ENCODE measurements at regions not wholly inside any gene's neighbourhood (a gene's known extent, or its start where the extent isn't known, plus 50 kb on each side); places are given as distances from the start of the nearest gene placed in this dataset.
A peak's percentile ranks its signal among the peaks of the same experiment; 100 is the strongest.
"Not testable (repeated sequence)": the region's sequence is repeated elsewhere in the genome, so short reads cannot be mapped to it uniquely, and the experiment has no call there.

DNA sequence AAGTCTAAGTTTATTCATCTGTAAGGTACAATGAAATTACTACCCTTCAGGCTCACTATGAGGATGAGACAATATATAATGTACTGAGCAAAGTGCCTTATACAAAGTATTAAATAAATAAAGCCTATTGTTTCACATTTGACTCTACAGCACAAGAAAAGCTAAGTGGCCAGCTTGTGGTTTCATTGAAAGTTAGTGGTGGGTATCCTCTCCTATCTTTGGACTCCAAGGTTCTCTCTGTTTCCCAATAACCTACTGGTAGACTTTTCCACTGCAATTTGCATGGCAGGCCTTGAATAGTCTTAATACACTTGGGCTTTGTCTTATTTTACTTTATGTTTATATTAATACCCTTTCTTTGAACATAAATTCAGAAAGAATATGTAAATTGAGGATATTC is 262.7 kb downstream of the DEPDC1B start:
- DNase-seq, result no peak

DNA sequence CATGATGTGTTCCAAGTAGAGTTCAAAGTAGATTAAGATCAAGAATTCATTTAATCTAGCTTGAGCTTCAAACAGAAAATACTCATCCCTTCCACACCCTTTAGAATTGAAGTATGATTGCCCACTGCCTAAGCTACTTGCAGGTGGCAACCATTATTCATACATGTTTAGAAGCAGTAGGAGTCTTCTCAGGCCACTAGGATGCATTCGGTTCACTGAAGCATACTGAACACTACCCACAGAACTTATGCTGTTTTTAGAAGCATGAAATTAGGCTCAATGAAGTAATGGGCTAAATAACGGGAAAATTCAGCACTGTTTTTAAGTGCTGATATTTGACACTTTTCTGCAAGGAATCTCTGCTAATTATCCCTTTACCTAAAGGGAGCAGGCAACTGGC is 263.4 kb downstream of the DEPDC1B start:
- no peak for DNase-seq

DNA sequence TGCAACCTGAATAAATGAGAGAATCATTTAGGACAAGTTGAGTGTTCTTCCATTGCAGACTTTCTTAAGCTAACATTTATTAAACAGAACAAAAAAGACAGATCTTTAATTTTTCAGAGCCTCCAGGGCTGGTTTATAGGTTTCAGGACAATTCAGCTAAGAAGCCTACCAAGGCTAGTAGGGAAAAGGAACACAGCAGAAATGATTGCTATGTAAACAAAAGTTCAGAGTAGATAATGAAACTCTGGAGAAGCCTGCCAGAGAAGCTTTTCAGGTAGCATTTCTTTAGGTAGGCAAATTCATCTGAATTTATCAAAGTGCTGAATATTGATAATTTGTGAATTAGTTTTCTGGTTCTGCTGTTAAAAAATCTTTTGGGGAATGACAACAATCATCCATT is 264.2 kb downstream of the DEPDC1B start:
- DNase-seq, result no peak

DNA sequence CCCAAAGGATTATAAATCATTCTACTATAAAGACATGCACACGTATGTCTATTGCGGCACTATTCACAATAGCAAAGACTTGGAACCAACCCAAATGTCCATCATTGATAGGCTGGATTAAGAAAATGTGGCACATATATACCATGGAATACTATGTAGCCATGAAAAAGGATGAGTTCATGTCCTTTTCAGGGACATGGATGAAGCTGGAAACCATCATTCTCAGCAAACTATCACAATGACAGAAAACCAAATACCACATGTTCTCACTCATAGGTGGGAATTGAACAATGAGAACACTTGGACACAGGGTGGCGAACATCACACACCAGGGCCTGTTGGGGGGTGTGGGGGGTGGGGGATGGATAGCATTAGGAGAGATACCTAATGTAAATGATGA is 273.8 kb downstream of the DEPDC1B start:
- DNase-seq, result not testable (repeated sequence)

DNA sequence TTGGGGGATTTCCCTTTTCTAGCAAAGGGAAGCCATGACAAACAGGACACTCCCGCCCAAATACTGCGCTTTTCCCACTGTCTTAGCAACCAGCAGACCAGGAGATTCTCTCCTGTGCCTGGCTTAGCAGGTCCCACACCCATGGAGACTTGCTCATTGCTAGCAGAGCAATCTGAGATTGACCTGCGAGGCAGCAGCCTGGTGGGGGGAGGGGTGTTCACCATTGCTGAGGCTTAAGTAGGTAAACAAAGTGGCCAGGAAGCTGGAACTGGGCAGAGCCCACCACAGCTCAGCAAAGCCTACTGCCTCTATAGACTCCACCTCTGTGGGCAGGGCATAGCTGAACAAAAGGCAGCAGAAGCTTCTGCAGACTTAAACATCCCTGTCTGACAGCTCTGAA is 279.2 kb downstream of the DEPDC1B start:
- not testable (repeated sequence) for DNase-seq

DNA sequence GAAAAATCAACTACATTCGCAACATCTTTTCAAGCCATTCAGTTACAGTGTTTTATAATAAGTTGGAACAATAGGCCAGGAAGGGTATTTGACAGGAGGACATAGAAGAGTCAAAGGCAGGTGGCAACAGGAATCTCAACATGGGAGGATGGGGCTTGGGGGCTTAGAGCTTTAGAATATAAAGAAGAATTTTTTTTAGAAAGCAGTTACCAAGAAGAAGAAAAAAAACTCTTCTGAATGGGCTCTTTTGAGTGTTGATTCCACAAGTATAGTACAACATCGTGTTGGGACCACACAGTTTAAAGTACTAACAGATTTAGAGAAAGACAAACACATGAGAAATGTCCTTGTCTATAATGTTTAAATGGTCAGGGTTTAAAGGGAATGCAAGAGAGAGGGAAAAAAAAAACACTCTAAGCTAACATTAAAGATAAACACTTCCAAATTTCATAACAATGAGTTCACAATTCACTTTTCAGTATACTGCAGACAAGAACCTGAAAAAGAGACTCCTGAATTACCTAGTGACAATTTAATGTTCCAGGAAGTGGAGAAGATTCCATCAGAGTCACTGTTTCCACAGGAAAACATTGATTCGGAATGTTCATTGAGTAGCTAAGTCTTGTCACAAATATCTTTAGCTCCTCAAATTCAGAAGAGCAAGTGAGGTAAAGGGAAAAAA is 282.3 kb downstream of the DEPDC1B start:
- DNase-seq, result no peak

DNA sequence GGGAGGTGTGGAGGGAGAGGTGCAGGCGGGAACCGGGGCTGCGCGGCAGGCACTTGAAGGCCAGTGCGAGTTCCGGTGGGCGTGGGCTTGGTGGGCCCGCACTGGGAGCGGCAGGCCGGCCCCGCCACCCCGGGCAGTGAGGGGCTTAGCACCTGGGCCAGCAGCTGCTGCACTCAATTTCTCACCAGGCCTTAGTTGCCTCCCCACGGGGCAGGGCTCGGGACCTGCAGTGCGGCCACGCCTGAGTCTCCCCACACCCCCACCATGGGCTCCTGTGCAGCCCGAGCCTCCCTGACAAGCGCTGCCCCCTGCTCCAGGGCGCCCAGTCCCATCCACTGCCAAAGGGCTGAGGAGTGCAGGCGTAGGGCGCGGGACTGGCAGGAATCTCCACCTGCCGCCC is 284.5 kb downstream of the DEPDC1B start:
- no peak for DNase-seq

DNA sequence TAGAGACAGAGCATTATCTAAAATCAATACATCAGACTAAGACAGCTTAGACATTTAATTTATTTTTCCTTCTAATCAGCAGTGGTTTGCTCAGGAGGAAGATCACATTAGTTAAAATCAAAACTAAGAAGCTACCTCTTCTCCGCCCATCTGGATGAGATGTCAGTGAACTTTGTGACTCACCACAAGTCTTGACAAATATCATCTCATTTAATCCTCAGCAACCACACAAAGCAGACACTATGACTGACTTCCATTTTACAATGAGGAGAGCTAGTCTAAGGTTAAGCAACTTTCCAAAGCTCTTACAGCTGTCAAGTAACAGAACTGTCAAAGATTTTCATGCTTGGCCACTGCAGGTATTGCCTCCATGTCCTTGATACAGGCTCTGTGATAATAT is 289.5 kb downstream of the DEPDC1B start:
- DNase-seq, result no peak

DNA sequence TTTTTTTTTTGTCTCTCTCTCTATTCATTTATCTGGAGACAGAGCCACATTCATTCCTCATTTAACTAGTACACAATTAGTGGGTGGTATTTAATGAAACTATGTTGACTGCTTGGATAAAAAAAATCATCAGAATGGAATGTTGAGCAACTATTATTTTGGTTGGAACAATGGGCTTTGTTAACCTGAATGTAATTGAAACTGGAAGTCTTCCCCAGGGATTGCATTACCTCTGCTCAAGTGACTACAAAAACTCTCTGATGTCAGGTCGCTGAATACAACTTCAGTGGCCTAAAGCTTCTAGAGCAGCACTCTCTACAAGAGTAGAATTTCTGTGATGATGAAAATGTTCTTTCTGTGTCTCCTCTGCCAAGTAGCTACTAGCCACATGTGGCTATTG is 295.8 kb downstream of the DEPDC1B start:
- DNase-seq, result no peak

DNA sequence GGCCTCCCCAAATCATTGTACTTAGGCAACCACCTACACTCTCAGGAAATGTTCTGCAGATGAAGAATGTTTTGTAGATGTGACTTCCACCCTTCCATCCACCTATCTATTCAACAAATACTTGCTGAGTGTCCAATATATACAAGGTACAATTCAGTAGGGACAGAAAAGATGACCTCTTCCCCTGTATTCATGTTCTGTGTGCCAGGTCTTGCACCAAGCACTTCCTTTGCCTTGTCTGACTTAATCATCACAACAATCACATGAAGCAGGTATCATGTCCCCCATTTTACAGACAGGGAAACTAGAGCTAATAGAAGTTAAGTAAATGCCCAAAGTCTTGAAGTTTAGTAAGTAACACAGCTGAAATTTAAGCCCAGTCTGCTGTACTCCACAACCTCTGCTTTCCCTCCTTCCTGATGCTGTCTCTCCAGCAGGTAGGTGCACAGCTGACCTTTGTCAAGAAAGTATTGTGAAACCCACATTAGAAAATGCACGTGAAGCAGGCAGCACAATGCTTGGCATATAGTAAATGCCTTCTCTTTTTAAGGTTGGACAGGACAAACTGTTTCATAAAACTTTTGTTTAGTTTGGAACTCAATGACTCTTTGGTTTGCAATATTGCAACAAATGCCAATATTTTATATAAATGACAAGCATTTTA is 296.5 kb downstream of the DEPDC1B start:
- no peak for DNase-seq

DNA sequence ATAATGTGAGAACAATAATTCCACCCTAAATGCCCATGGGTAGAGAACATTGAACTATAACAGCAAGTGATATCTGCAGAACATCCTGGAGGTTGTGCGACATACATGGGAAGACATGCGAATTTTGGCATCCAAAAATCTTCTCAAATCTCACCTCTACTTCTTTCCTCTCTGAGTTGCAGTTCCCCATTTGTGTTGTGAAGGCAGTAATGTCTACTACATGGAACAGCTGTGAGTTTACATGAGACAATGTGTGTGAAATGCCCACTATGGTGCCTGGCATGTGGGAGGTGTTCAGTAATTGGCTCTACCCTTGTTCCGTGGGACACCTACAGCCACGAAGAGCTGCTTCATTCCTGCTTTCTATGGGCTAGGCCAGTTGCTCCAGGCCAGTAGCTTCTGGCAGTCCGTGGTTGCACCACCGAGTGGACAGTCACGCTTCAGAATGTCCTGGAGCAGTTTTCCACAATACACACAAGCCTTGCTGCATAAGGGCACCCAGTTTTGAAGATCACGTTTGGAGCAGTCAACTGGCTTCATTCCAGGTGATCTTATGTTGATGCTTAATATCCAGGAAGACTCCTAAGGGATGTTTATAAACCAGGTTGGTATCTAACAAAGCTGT is 297.7 kb downstream of the DEPDC1B start:
- DNase-seq, result no peak

DNA sequence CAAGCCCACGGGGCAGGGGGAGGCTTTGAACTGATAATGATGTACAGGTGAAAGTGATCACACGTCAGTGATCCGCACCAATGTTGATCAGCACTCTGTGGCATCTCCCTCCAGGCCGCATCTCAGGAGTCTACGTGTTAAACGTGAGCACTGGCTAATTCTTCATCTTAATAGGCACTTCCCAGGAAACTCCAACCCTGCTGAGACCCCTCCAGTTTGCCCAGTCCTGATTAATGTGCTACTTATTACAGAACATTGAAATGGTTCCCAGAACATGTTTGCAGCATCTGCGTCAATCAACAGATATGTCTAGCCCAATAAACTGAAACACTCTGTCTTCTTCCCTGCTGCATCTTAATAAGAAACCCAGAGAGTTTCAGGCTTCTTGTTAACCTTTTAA is 298.4 kb downstream of the DEPDC1B start:
- DNase-seq, result no peak

DNA sequence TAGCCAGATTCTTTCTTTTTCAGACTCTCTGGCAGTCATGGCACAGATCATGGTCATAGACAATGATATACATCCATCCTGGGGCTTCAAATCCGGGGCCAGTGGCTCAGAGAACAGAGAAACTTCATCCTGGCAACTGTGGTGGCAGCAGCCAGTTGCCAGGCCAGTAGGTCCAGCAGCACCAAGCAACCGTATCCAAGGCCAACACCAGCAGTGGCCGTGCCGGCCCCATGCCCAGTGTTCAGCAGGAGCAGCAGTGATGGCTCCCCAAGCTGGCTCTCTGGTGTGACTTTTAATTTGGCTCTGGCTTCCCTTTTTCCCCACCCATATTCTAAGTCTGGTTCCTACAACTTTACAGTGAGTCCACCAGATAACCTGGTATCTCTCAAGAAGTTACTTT is 300.5 kb downstream of the DEPDC1B start:
- DNase-seq, result no peak

DNA sequence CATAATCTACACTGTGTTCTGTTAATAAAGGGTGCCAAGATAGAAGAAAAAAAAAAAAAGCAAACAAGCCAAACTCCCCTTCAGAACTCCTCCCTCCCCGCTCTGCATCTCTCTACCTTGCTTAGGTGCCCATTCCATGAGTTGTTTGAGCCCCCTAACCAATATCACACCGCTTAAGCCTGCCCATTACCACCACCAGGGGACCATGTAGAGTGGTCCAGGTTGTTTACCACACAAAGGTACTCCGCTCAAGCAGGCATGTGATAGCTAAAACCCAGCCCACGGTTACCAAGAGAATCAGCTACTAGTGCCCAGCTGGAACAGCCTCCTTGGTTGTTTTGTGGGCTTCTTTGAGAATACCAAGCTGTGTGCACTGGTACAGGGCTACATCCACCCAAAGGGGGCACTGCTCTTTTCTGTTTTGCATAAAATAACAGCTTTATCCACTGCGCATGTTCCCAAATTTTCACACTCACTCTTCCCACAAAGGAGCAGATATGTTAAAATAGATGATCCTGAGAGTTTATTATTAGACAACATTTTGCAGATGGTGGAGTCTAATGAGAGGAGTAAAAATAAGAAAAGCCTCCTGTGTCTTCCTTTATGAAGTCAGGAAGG is 304.1 kb downstream of the DEPDC1B start:
- DNase-seq, result no peak

DNA sequence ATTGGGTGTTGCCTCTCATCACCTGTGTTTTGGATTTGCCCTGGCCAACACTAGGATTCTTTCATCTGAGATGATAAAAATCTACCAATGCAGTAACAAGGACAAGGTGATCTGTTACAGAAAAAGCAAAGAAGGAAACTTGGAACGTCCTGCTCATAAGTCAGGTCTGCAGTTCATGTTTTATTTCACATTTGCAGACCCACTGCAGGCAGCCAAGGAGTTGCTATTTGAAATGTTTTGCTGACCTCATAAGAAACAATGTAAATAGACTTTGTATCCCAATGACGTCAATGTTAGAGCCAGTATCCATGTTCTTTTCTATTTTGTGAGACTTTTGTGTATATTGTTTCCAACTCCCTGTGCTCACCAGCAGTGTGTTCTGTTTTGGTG is 312.9 kb downstream of the DEPDC1B start:
- no peak for DNase-seq

DNA sequence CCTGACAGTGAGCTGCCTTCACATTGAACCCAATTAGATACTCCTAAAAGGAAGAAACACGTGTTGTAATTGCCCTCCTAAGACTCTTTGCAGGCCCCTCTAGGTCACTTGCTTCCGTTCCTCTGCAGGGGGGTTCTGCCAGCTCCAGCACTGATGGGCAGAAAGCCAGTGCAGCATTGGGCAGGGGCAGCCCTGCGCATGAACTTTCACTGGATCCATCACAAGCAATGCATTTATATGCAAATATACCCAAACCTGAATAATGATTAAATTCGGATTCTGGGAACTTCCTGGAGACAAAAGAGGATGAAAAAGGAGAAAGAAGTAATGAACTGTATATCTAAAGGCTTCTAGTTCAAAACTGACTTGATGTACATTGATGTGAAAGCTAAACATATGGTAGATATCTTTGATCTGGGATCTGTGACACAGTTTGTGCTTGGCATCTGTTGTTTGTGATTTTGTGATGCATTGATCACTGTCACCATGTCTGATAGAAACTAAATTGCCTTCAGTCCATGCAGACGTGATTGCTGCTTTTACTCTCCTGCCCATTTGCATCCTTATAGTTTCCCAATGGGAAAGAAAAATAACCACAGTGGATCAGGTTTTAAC is 313.4 kb downstream of the DEPDC1B start:
- DNase-seq, result no peak

DNA sequence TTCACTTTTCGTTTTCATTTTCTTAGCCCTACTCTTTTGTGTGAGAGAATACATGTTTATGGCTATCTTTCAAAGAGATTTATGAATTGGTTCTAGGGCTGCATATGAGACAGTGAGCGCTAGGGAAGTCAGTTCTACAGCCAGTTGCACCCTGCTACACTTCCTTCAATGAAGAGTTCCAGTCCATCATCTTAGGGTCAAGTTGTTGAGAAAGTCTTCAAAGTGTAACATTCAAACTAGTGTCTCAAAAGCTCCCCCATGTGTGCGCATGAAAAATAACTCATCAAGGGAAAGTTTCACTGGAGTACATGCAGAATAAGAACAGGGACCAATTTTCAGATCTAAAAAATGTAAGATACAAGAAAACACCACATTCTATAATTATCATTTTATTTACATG is 317.2 kb downstream of the DEPDC1B start:
- DNase-seq, result peak; percentile 43

DNA sequence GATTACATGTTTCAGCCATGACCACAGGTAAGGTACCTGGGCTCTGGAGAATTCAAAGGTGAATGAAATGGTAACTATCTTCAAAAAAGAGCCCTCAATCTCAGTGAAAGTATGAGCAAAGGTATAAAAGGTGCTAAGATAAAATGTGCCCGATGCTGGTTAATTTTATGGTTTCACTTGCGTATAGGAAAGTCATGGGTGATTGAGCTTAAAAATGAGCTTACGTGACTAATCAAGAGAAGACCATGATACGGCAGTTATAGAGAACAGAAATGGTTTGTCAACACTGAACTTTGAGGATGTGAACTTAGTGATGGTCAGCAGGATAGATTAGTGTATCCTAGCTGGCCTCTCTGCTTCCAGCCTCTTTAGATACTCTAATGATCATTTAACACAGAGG is 320.1 kb downstream of the DEPDC1B start:
- no peak for DNase-seq

DNA sequence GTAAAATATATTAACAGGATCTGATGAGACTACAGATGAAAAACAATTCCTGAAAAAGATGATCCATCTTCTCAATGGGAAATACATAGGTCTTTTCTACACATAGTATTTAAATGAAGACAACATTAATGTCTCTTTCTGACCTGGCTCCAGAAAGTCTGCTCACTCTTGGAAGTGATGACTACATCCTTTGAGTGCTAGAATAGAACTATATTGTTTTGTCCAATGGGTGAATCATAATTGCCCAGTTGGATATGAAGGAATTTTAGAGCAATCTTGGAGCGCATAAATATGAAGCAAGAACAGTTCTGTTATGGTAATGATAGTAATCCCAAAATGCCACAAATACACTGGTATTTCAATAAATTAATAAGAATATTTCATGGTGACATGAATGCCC is 322.1 kb downstream of the DEPDC1B start:
- peak; percentile 63 for DNase-seq

DNA sequence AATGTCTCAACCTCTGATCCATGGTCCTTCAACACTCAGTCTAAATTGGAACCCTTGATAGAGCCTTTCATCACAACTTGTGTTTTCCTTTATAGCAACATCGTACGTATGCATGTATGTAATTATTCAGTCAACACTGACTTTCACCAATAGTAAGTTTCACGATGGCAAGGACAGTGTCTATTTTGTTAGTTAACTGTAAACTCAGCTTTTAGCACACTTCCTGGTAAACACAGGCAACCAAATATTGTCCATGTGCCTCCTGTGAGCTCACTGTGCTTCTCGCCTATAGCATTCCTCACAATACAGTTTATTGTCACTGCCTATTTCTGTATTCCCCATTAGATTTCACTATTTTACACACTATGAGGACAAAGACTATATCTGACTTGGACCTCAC is 323.1 kb downstream of the DEPDC1B start:
- no peak for DNase-seq

DNA sequence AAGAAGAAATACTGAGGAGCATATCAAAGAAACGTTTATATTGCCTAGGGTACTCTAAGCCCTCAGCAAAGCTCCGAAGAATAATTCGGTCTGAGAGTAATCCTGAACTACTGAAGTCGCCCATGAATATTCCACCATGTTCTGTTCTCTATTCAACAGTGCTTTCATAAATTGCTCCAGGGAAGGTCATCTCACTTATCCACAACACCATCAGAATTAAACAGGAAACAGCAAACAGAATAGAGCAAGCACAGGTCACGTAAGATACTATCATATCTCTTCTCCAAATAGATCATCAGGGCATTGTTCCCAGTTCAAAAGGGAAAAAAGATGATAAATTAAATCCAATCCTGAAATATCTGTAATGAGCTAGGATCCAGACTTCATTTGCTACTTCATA is 325.6 kb downstream of the DEPDC1B start:
- no peak for DNase-seq

DNA sequence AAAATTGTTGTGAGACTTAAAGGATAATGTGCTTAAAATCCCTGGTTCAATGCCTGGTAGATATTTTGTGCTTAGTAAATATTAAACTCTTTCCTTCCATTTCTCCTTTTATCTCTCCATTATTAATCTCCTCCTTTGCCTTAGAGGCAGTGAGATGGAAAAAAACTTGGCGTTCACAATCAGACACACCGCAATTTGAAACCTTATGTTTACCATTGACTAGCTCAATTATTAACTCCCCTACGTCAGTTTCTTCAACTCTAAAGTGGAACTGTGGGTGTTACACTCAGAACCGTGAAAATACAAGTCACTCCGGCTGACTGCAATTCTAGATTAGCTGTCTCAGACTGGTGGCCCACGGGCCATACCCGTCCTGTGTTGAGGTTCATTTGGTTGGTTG is 327.2 kb downstream of the DEPDC1B start:
- no peak for DNase-seq

DNA sequence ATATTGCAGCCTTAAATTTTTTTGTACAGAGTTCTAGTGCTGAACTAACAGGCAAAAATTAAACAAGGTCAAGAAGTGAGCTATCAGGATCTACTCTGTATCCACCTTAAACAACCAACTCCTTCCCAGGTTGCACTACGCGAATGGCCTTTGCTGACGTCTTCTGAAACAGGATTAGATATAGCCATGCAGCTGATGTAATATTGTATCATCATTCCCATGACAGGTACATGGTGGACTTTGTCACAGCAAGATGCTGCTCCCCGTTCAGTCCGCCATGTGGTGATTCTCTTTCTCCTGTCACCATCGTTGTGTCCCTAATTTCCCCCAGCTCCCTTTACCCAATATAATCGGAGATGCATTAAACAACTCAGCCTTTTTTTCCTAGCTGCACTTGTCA is 328.9 kb downstream of the DEPDC1B start:
- no peak for DNase-seq

DNA sequence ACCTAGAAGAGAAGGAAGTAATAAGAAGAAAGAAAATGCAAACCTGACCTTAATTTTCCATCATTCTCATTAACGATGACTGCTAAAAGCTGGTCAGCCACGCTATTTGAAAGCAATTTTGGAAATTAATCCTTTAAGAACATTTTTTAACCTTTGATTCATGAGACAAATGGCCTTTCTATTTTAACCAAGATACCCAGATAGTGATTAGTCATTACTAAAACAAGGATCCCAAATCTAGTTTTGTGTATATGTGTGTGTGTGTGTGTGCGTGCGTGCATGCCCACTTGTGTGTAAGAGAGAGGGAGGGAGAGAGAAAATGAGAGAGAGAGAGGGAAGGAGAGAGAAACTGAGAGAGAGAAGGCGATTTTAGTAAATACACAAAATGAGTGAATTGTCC is 329.5 kb downstream of the DEPDC1B start:
- no peak for DNase-seq

Data from fibroblast of skin of right quadriceps (primary cell).